IMR-90 (cell line): ENCODE measurements at regions not wholly inside any gene's neighbourhood (a gene's known extent, or its start where the extent isn't known, plus 50 kb on each side); places are given as distances from the start of the nearest gene placed in this dataset.
A peak's percentile ranks its signal among the peaks of the same experiment; 100 is the strongest.

ENCODE experiments used
- ATAC-seq: fragments of 200-7000 bp; cut with Tn5 transposase; 2 replicates; pipeline ENCODE4 v1.9.1; 2020; ENCODE audit warnings: low read depth, mild to moderate bottlenecking, moderate library complexity
- BruUV-seq: library from RNA; stranded (reverse); fragments of 400-500 nt; replicated peaks from 2 replicates; lab custom pipeline; 2021; lab: Mats Ljungman, UMichigan
- CTCF ChIA-PET: fragments of 300-600 bp; formaldehyde crosslinking; extraction: SDS; loops from one replicate; lab custom pipeline; 2021; ENCODE audit warnings: antibody characterized with exemption; lab: Yijun Ruan, JAX
- POLR2A ChIA-PET: fragments of 300-600 bp; sonication (Branson Sonifier 250); formaldehyde crosslinking; loops from one replicate; lab custom pipeline; 2022; ENCODE audit warnings: antibody characterized with exemption; ENCODE audit not compliant: unreplicated experiment; lab: Charles Lee
- DNase-seq: peaks from one replicate; pipeline ENCODE4 v3.0.0; 2013
- H2AFZ ChIP-seq: replicated peaks from 2 replicates; pipeline ENCODE3; 2013; ENCODE audit warnings: low read length, mild to moderate bottlenecking; ENCODE audit not compliant: poor library complexity
- H2AK5ac ChIP-seq: 2 replicates; pipeline ENCODE4 v1.6.1; 2013; ENCODE audit warnings: low read depth, low read length, inconsistent platforms
- H2AK9ac ChIP-seq: replicated peaks from 2 replicates; pipeline ENCODE3; 2013; ENCODE audit warnings: mild to moderate bottlenecking, low read depth, low read length, moderate library complexity; ENCODE audit not compliant: poor library complexity
- H2BK120ac ChIP-seq: 2 replicates; pipeline ENCODE4 v1.6.1; 2013; ENCODE audit warnings: low read depth, low read length, inconsistent platforms
- H2BK15ac ChIP-seq: 3 replicates; pipeline ENCODE4 v1.6.1; 2013; ENCODE audit warnings: low read depth, low read length, inconsistent platforms
- H2BK20ac ChIP-seq: 2 replicates; pipeline ENCODE4 v1.6.1; 2013; ENCODE audit warnings: low read depth, mild to moderate bottlenecking, inconsistent platforms, low read length, moderate library complexity
- H2BK5ac ChIP-seq: 2 replicates; pipeline ENCODE4 v1.6.1; 2013; ENCODE audit warnings: mild to moderate bottlenecking, low read depth, low read length, inconsistent platforms; ENCODE audit not compliant: poor library complexity, severe bottlenecking
- H3K14ac ChIP-seq: replicated peaks from 2 replicates; pipeline ENCODE4 v1.6.1; 2013; ENCODE audit warnings: low read depth, low read length, inconsistent platforms
- H3K18ac ChIP-seq: 2 replicates; pipeline ENCODE4 v1.6.1; 2013; ENCODE audit warnings: low read depth, low read length, control low read depth
- H3K23ac ChIP-seq: 2 replicates; pipeline ENCODE4 v1.6.1; 2013; ENCODE audit warnings: low read depth, low read length, inconsistent platforms
- H3K27ac ChIP-seq: 2 replicates; pipeline ENCODE4 v1.5.1; 2013; ENCODE audit warnings: mild to moderate bottlenecking, control low read depth, low read length; ENCODE audit not compliant: insufficient read depth
- H3K27me3 ChIP-seq: 2 replicates; pipeline ENCODE4 v1.6.1; 2013; ENCODE audit warnings: low read length; ENCODE audit not compliant: control insufficient read depth, insufficient read depth
- H3K36me3 ChIP-seq: 2 replicates; pipeline ENCODE4 v1.6.1; 2013; ENCODE audit warnings: low read length, mixed read lengths; ENCODE audit not compliant: control insufficient read depth, insufficient read depth
- H3K4ac ChIP-seq: 2 replicates; pipeline ENCODE4 v1.6.1; 2013; ENCODE audit warnings: low read depth, low read length, inconsistent platforms
- H3K4me1 ChIP-seq: 2 replicates; pipeline ENCODE4 v1.6.1; 2013; ENCODE audit warnings: low read length, mixed read lengths; ENCODE audit not compliant: control insufficient read depth, insufficient read depth
- H3K4me2 ChIP-seq: 2 replicates; pipeline ENCODE4 v1.6.1; 2013; ENCODE audit warnings: low read depth, mild to moderate bottlenecking, control low read depth, low read length, moderate library complexity
- H3K4me3 ChIP-seq: 2 replicates; pipeline ENCODE4 v1.5.1; 2013; ENCODE audit warnings: low read depth, mild to moderate bottlenecking, control low read depth, low read length, moderate library complexity; ENCODE audit not compliant: insufficient read depth
- H3K56ac ChIP-seq: 2 replicates; pipeline ENCODE4 v1.6.1; 2013; ENCODE audit warnings: low read length, inconsistent platforms; ENCODE audit not compliant: insufficient read depth; ENCODE audit errors: extremely low read depth
- H3K79me1 ChIP-seq, 2 experiments: 2 replicates each; pipeline ENCODE4 v1.6.1; 2013; ENCODE audit warnings: low read length in 2 of 2, inconsistent platforms in 1 of 2, low read depth in 1 of 2
- H3K9ac ChIP-seq: 2 replicates; pipeline ENCODE4 v1.6.1; 2013; ENCODE audit warnings: low read depth, low read length, control low read depth
- H3K9me1 ChIP-seq: 2 replicates; pipeline ENCODE4 v1.6.1; 2013; ENCODE audit warnings: low read length, inconsistent platforms; ENCODE audit not compliant: insufficient read depth
- H3K9me3 ChIP-seq: 2 replicates; pipeline ENCODE4 v1.6.1; 2013; ENCODE audit warnings: low read length; ENCODE audit not compliant: control insufficient read depth, insufficient read depth
- H4K20me1 ChIP-seq: 2 replicates; pipeline ENCODE4 v1.6.1; 2013; ENCODE audit warnings: low read length, inconsistent platforms; ENCODE audit not compliant: insufficient read depth
- H4K5ac ChIP-seq: 2 replicates; pipeline ENCODE4 v1.6.1; 2013; ENCODE audit warnings: mild to moderate bottlenecking, low read depth, low read length, control low read depth
- H4K8ac ChIP-seq, 2 experiments: 2 replicates each; pipeline ENCODE4 v1.6.1; 2013; ENCODE audit warnings: low read depth in 2 of 2, low read length in 2 of 2, control low read depth in 1 of 2, inconsistent platforms in 1 of 2
- H4K91ac ChIP-seq: 2 replicates; pipeline ENCODE4 v1.6.1; 2013; ENCODE audit warnings: low read depth, low read length, inconsistent platforms; ENCODE audit not compliant: insufficient read depth
- MAZ ChIP-seq: IDR thresholded peaks from 2 replicates; pipeline ENCODE4 v1.6.1; 2012; ENCODE audit warnings: low read depth, mild to moderate bottlenecking, low read length, improper control_type of control experiment, moderate library complexity, borderline replicate concordance
- RCOR1 ChIP-seq: IDR thresholded peaks from 2 replicates; pipeline ENCODE4 v1.6.1; 2012; ENCODE audit warnings: mild to moderate bottlenecking, low read length, improper control_type of control experiment; ENCODE audit not compliant: insufficient replicate concordance
- dilution Hi-C: fragments of 300-500 bp; cut with HindIII; formaldehyde crosslinking; loops from one replicate; pipeline ENCODE4 v1.14.3; 2018; ENCODE audit warnings: low sequenced_read_pairs; ENCODE audit not compliant: unreplicated experiment
- in situ Hi-C: fragments of 300-500 bp; cut with MboI; formaldehyde crosslinking; loops from 3 replicates; pipeline ENCODE4 v1.14.3; 2019; ENCODE audit warnings: low sequenced_read_pairs, inconsistent platforms, mixed read lengths
- intact Hi-C: fragments of 100-400 bp; cut with micrococcal nuclease; formaldehyde crosslinking; loops from 2 replicates; pipeline ENCODE4 v1.10.0; 2022
- TF ChIP-seq, protein P1 (sequence below): fragments of 150-350 bp; IDR thresholded peaks from 2 replicates; pipeline ENCODE4 v1.6.1; 2016; ENCODE audit warnings: low read depth, mild to moderate bottlenecking, low read length, moderate library complexity, borderline replicate concordance

DNA sequence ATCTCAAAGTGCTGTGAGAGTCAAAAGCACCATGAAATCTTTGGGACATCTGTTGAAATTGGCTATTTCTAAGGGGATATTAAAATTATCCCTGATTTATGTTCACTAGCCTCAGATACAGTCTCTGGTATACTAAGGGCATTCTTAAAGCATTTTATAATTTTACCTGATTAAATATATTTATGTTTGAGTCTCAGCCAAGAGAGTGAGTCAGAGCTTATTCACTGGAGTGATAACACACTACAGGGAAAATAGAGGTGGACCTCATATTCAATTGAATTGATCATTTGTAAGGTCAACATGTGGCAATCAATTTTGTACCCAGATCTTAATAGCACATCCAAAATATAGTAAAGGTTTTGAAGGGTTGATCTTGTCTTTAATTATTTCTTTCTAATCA is 733.6 kb downstream of the EPHA3 start:
- H2BK120ac ChIP-seq, result no peak overlapping the region
- ATAC-seq (no peak), DNase-seq (peak; percentile 16)
- no peaks in the 10 kb centered on the region for H3K9me1 ChIP-seq
- H2BK15ac ChIP-seq, result no peak overlapping the region
- no peak overlapping the region for H3K4me3 ChIP-seq
- H3K36me3 ChIP-seq, result no peaks in the 10 kb centered on the region
- no peak overlapping the region for H4K5ac ChIP-seq
- no peak overlapping the region for H3K18ac ChIP-seq
- H2BK5ac ChIP-seq, result no peak overlapping the region
- H3K4me2 ChIP-seq, result no peak overlapping the region
- no peak overlapping the region for H2BK20ac ChIP-seq
- H2AK5ac ChIP-seq, result no peak overlapping the region
- H4K8ac ChIP-seq, result no peak overlapping the region
- dilution Hi-C loops (no loop called here), in situ Hi-C loops (loop anchor here (25.0 kb wide), 1 partner anchor 96 kb away; no protein-coding TSS in a partner anchor), intact Hi-C loops (loop anchor here (10.0 kb wide), 1 partner anchor 526 kb away; no protein-coding TSS in a partner anchor)
- H4K20me1 ChIP-seq, result no peaks in the 10 kb centered on the region
- ChIA-PET POLR2A (no interaction called here), CTCF (no interaction called here)
- H3K4me1 ChIP-seq, result no peaks in the 10 kb centered on the region
- no peak overlapping the region for H4K91ac ChIP-seq
- H3K56ac ChIP-seq, result no peak overlapping the region
- no peaks in the 10 kb centered on the region for H3K9me3 ChIP-seq
- H2AFZ ChIP-seq, result no peak overlapping the region
- H3K79me1 ChIP-seq, result no peaks in the 10 kb centered on the region
- H3K23ac ChIP-seq, result no peak overlapping the region
- no peak overlapping the region for H3K4ac ChIP-seq
- H3K27me3 ChIP-seq, result no peaks in the 10 kb centered on the region
- no TSS peak for BruUV-seq
- H3K27ac ChIP-seq, result no peak overlapping the region
- H2AK9ac ChIP-seq, result no peak overlapping the region
- no peak overlapping the region for H3K9ac ChIP-seq
- H3K14ac ChIP-seq, result no peak overlapping the region
- TF ChIP-seq RCOR1 (no peak), MAZ (no peak)
- TF ChIP-seq, protein P1, sequence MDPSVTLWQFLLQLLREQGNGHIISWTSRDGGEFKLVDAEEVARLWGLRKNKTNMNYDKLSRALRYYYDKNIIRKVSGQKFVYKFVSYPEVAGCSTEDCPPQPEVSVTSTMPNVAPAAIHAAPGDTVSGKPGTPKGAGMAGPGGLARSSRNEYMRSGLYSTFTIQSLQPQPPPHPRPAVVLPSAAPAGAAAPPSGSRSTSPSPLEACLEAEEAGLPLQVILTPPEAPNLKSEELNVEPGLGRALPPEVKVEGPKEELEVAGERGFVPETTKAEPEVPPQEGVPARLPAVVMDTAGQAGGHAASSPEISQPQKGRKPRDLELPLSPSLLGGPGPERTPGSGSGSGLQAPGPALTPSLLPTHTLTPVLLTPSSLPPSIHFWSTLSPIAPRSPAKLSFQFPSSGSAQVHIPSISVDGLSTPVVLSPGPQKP, result no peak
